Right lobe of liver (tissue), 6 donors: ENCODE measurements at regions not wholly inside any gene's neighbourhood (a gene's known extent, or its start where the extent isn't known, plus 50 kb on each side); places are given as distances from the start of the nearest gene placed in this dataset.

Experiments used
- ATAC-seq, 4 donors: fragments of 200-7000 bp; cut with Tn5 transposase; one replicate each; pipeline ENCODE4 v1.9.1; 2020; ENCODE audit warnings: mild to moderate bottlenecking in 4 of 4, moderate library complexity in 4 of 4
- DNase-seq, 3 donors: peaks; one replicate each; pipeline ENCODE4 v3.0.0-alpha.2; 2020
- H3K27ac ChIP-seq, 3 donors: fragments of 200-600 bp; one replicate each; pipeline ENCODE4 v1.8.0; 2022
- H3K27me3 ChIP-seq, 2 donors: fragments of 200-600 bp; one replicate each; pipeline ENCODE4 v1.8.0; 2022
- H3K36me3 ChIP-seq, 4 donors: fragments of 200-600 bp; sonication (generic) in 1 of 4; one replicate each; pipeline versions ENCODE4 v1.5.1 to v1.8.0; 2017 to 2022; ENCODE audit warnings: control low read depth in 1 of 4
- H3K4me1 ChIP-seq, 4 donors: fragments of 200-600 bp; sonication (generic) in 1 of 4; one replicate each; pipeline versions ENCODE4 v1.5.1 to v1.8.0; 2017 to 2022; ENCODE audit warnings: control low read depth in 1 of 4
- H3K4me3 ChIP-seq, 3 donors: fragments of 200-600 bp; one replicate each; pipeline ENCODE4 v1.8.0; 2022
- H3K9me3 ChIP-seq, 4 donors: fragments of 200-600 bp; sonication (generic) in 1 of 4; one replicate each; pipeline versions ENCODE4 v1.5.1 to v1.8.0; 2017 to 2022; ENCODE audit warnings: control low read depth in 1 of 4
- POLR2A ChIP-seq: fragments of 450-650 bp; IDR thresholded peaks from one replicate; pipeline ENCODE4 v1.6.1; 2017; ENCODE audit warnings: antibody characterized with exemption, mild to moderate bottlenecking
- WGBS: methylation state at CpG from one replicate; pipeline ENCODE4 v1.1.6; 2018; ENCODE audit warnings: low coverage, low lambda C conversion rate; ENCODE audit not compliant: insufficient coverage; ENCODE audit errors: missing lambda C conversion rate; 5-methylcytosine and 5-hydroxymethylcytosine counted together
- intact Hi-C, 2 donors: fragments of 100-400 bp; cut with DNase I; formaldehyde crosslinking; loops; one replicate each; pipeline versions ENCODE4 v1.11.2 to v1.14.1; 2022
- TF ChIP-seq, protein P1 (sequence below), 4 donors: fragments of 200-600 bp in 3 of 4; fragments of 450-650 bp in 1 of 4; IDR thresholded peaks; one replicate each; pipeline versions ENCODE4 v1.5.1 to v1.8.0; 2016 to 2022; ENCODE audit warnings: antibody characterized with exemption in 4 of 4, mild to moderate bottlenecking in 2 of 4
- donor health status: DM: no; HTN: yes; CAD: no.
- donor health status: DM: no; HTN: no; CAD: no.
- donor health status: DM: no; HTN: no; CAD: no.
- donor health status: DM: no; HTN: yes; CAD: no.
- donor health status: DM: no; HTN: yes; CAD: no.

DNA sequence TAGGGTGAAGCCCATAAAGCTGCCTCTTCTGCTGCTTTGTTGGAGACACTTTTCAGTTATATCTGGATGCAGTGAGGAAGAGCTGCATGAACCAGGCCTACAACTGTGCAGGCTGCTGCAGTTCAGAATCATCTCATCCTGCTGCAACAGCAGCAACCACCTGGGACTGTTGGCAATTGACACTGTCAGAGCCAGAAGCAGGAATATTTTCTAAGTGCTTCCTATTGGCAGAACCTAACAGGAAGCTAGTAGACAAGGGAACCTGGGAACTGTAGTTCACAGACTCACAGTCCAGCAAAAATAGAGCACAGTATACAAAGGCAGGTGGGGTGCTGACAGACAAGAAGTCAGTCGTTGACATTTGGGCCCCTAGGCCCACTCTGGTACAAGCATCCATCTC, 452.9 kb upstream of the SPRED2 start:
- H3K4me1 ChIP-seq, result no peaks in the 10 kb centered on the region
- H3K27me3 ChIP-seq, result no peaks in the 10 kb centered on the region
- no peak overlapping the region for H3K27ac ChIP-seq
- no peaks in the 10 kb centered on the region for H3K9me3 ChIP-seq
- WGBS, result 80% methylated on average over 1 of the region's 1 CpG
- intact Hi-C loops, result no loop called here
- ATAC-seq (no peak), DNase-seq (no peak)
- H3K36me3 ChIP-seq, result no peaks in the 10 kb centered on the region
- TF ChIP-seq POLR2A, result no peak
- TF ChIP-seq, protein P1, sequence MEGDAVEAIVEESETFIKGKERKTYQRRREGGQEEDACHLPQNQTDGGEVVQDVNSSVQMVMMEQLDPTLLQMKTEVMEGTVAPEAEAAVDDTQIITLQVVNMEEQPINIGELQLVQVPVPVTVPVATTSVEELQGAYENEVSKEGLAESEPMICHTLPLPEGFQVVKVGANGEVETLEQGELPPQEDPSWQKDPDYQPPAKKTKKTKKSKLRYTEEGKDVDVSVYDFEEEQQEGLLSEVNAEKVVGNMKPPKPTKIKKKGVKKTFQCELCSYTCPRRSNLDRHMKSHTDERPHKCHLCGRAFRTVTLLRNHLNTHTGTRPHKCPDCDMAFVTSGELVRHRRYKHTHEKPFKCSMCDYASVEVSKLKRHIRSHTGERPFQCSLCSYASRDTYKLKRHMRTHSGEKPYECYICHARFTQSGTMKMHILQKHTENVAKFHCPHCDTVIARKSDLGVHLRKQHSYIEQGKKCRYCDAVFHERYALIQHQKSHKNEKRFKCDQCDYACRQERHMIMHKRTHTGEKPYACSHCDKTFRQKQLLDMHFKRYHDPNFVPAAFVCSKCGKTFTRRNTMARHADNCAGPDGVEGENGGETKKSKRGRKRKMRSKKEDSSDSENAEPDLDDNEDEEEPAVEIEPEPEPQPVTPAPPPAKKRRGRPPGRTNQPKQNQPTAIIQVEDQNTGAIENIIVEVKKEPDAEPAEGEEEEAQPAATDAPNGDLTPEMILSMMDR (IDR thresholded peaks at IDR 0.05), result no peak
- H3K4me3 ChIP-seq, result no peak overlapping the region

DNA sequence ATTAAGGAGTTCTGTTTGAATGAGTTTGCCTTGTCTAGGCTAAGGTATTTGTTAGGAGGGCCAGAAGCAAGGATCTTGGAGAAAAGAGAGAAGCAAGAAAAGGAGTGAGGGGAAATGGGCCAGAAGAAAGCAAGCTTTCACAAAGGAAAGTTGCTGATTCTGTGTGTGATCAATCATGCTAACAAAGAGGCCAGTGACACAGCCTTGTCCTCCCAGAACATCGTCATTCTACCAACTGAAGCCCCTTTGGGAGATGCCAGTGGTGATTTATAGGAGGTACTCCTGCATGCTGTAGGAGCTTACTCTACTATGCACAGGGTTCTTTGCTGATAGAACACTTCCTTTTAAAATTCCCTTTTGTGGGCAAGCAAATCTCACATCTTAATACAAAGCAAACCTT, 449.2 kb upstream of the SPRED2 start:
- 0% methylated on average over 1 of the region's 1 CpG for WGBS
- no peak overlapping the region for H3K4me3 ChIP-seq
- TF ChIP-seq POLR2A, result no peak
- TF ChIP-seq, protein P1 (IDR thresholded peaks at IDR 0.05), result no peak
- DNase-seq (no peak), ATAC-seq (no peak)
- no peaks in the 10 kb centered on the region for H3K27me3 ChIP-seq
- H3K27ac ChIP-seq, result no peak overlapping the region
- intact Hi-C loops, result no loop called here
- H3K4me1 ChIP-seq, result no peaks in the 10 kb centered on the region
- no peaks in the 10 kb centered on the region for H3K9me3 ChIP-seq
- H3K36me3 ChIP-seq, result no peaks in the 10 kb centered on the region

DNA sequence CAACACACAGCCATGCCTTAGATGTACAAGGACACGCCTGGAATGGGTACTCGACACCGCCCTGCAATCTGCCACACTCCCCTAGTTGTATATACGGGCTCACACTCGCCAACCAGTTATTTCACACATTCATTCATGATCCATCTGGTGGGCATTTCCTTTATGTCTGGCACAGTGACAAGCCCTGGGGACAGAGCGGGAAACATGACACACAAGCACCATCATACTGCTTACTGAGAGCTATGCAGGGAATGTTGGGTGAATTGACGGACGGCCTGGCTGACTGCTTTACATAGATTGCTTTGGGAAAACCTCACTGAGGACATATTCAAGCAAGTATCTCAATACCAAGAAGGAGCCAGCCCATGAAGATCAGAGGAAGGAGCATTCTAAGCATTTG, 448.0 kb upstream of the SPRED2 start:
- Histone ChIP-seq H3K4me1 (no peaks in the 10 kb centered on the region), H3K27me3 (no peaks in the 10 kb centered on the region), H3K27ac (no peak overlapping the region), H3K4me3 (no peak overlapping the region), H3K36me3 (no peaks in the 10 kb centered on the region), H3K9me3 (no peaks in the 10 kb centered on the region)
- 70% methylated on average over 8 of the region's 8 CpGs for WGBS
- no peak for DNase-seq
- ATAC-seq, result no peak
- TF ChIP-seq, protein P1 (IDR thresholded peaks at IDR 0.05), result no peak
- no peak for TF ChIP-seq POLR2A
- intact Hi-C loops, result no loop called here

DNA sequence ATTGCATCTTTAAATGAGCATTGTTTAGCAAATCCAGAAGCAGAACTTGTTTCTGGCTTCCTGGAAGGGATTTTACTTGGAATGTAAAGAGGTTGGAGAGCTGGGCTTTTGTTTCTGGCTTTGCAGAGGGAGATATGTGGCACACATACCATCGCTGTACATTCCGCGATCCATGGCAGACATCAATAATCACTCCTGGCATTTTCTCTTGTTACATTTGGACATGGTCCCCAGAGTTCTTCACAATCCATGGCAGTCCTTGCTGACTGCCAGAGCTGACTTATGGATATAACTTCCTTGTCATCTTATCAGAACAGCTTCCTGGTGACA, 445.6 kb upstream of the SPRED2 start:
- H3K27me3 ChIP-seq, result no peaks in the 10 kb centered on the region
- ATAC-seq (no peak), DNase-seq (no peak)
- no peak overlapping the region for H3K4me3 ChIP-seq
- no peaks in the 10 kb centered on the region for H3K4me1 ChIP-seq
- TF ChIP-seq, protein P1 (IDR thresholded peaks at IDR 0.05), result no peak
- TF ChIP-seq POLR2A, result no peak
- no peaks in the 10 kb centered on the region for H3K9me3 ChIP-seq
- intact Hi-C loops, result no loop called here
- no peaks in the 10 kb centered on the region for H3K36me3 ChIP-seq
- WGBS, result 48% methylated on average over 3 of the region's 3 CpGs
- no peak overlapping the region for H3K27ac ChIP-seq

DNA sequence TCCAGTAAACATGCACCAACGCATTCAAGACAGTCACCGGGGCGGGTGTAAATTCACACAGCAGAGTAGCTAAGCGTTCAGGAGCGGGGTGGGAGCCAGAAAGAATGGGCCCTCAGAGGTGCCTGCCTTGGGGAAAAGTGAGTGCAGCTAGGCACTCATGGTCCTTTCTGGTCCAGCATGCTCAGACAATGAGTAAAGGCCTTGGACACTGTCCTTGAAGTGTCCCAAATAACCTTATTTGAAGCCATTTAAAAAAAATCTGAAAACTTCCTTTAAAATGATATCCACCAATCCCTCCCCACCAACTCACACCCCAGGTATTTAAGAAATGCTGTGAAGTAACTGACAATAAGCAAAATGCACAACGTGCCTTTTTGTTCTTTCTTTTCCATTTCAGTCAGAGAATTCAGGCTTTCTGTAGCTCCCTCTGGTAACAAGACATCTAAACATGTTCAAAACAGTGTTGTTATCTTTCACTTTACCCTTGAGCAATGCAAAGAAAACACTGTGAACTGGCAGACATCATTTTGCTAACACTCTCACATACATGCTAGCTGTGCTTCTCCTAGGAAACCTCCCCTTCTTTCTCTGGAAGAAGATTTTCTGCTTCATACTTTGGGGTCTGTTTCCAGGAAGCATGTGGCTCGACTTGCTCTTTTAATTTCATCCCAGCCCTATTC, 445.1 kb upstream of the SPRED2 start:
- H3K27ac ChIP-seq, result no peak overlapping the region
- H3K9me3 ChIP-seq, result no peaks in the 10 kb centered on the region
- intact Hi-C loops, result no loop called here
- H3K4me3 ChIP-seq, result no peak overlapping the region
- no peak for TF ChIP-seq POLR2A
- TF ChIP-seq, protein P1 (IDR thresholded peaks at IDR 0.05), result no peak
- H3K36me3 ChIP-seq, result no peaks in the 10 kb centered on the region
- H3K4me1 ChIP-seq, result no peaks in the 10 kb centered on the region
- ATAC-seq (no peak), DNase-seq (no peak)
- 65% methylated on average over 7 of the region's 7 CpGs for WGBS
- no peaks in the 10 kb centered on the region for H3K27me3 ChIP-seq
